Osteoblast (primary cell): ENCODE measurements at regions not wholly inside any gene's neighbourhood (a gene's known extent, or its start where the extent isn't known, plus 50 kb on each side); places are given as distances from the start of the nearest gene placed in this dataset.
A peak's percentile ranks its signal among the peaks of the same experiment; 100 is the strongest.

Source experiments
- DNase-seq: peaks from one replicate; pipeline ENCODE4 v3.0.0; 2011; ENCODE audit warnings: low spot score, mixed read lengths; ENCODE audit not compliant: insufficient read length; ENCODE audit errors: missing footprints
- H2AFZ ChIP-seq: 2 replicates; pipeline ENCODE4 v1.6.0; 2011; ENCODE audit warnings: mild to moderate bottlenecking, low read length
- H3K27ac ChIP-seq: 2 replicates; pipeline ENCODE4 v1.5.1; 2011; ENCODE audit warnings: mild to moderate bottlenecking, low read depth, low read length, moderate library complexity
- H3K27me3 ChIP-seq: 2 replicates; pipeline ENCODE4 v1.6.0; 2012; ENCODE audit warnings: mild to moderate bottlenecking, control low read depth, inconsistent platforms, low read length, moderate library complexity; ENCODE audit not compliant: insufficient read depth
- H3K36me3 ChIP-seq: 2 replicates; pipeline ENCODE4 v1.5.1; 2011; ENCODE audit warnings: mild to moderate bottlenecking, low read length, control low read depth, moderate library complexity; ENCODE audit not compliant: insufficient read depth
- H3K4me1 ChIP-seq: 2 replicates; pipeline ENCODE4 v1.5.1; 2011; ENCODE audit warnings: mild to moderate bottlenecking, low read length, control low read depth, moderate library complexity; ENCODE audit not compliant: insufficient read depth
- H3K4me2 ChIP-seq: 2 replicates; pipeline ENCODE4 v1.6.0; 2011; ENCODE audit warnings: mild to moderate bottlenecking, low read length; ENCODE audit not compliant: insufficient read depth
- H3K4me3 ChIP-seq: fragments of 200-600 bp; sonication (generic); 3 replicates; pipeline ENCODE4 v1.5.1; 2012; ENCODE audit warnings: mild to moderate bottlenecking, low read length, inconsistent platforms; ENCODE audit not compliant: insufficient read depth
- H3K79me2 ChIP-seq: 2 replicates; pipeline ENCODE4 v1.6.0; 2012; ENCODE audit warnings: mild to moderate bottlenecking, low read length, control low read depth, inconsistent platforms; ENCODE audit not compliant: insufficient read depth
- H3K9me3 ChIP-seq: 2 replicates; pipeline ENCODE4 v1.5.1; 2011; ENCODE audit warnings: low read depth, low read length, control low read depth
- H4K20me1 ChIP-seq: 2 replicates; pipeline ENCODE4 v1.6.0; 2012; ENCODE audit warnings: mild to moderate bottlenecking, low read length, control low read depth; ENCODE audit not compliant: insufficient read depth
- CTCF ChIP-seq: IDR thresholded peaks from 2 replicates; pipeline ENCODE4 v1.5.1; 2011; ENCODE audit warnings: mild to moderate bottlenecking, low read depth, low read length, moderate library complexity; ENCODE audit errors: extremely low read depth

GRCh38 chr5:8457187-8458037 is 588.5 kb downstream of the MTRR start:
- peak; percentile 91 for DNase-seq
- Histone ChIP-seq H3K27ac (peak overlapping the region; percentile 83), H3K36me3 (peaks cover 2% of the 10 kb centered on the region), H2AFZ (peak overlapping the region; percentile 78), H4K20me1 (peaks cover 5% of the 10 kb centered on the region), H3K27me3 (no peaks in the 10 kb centered on the region), H3K4me3 (peak overlapping the region; percentile 78), H3K4me1 (peaks cover 7% of the 10 kb centered on the region), H3K9me3 (no peaks in the 10 kb centered on the region), H3K79me2 (peaks cover 20% of the 10 kb centered on the region), H3K4me2 (peak overlapping the region; percentile 88)
- TF ChIP-seq CTCF, result no peak

- Histone ChIP-seq H2AFZ (peak overlapping the region; percentile 77), H3K4me1 (peaks cover 7% of the 10 kb centered on the region), H3K4me2 (peak overlapping the region; percentile 88), H3K4me3 (peak overlapping the region; percentile 78), H3K9me3 (no peaks in the 10 kb centered on the region), H4K20me1 (peaks cover 5% of the 10 kb centered on the region), H3K79me2 (peaks cover 20% of the 10 kb centered on the region), H3K36me3 (peaks cover 2% of the 10 kb centered on the region), H3K27me3 (no peaks in the 10 kb centered on the region), H3K27ac (peak overlapping the region; percentile 83)
- peak; percentile 38 for DNase-seq
- no peak for TF ChIP-seq CTCF
Measured at GRCh38 chr5:8458038-8458383, 589.1 kb downstream of the MTRR start.

- TF ChIP-seq CTCF, result no peak
- no peaks in the 10 kb centered on the region for H3K9me3 ChIP-seq
- peaks cover 5% of the 10 kb centered on the region for H4K20me1 ChIP-seq
- no peak overlapping the region for H2AFZ ChIP-seq
- peaks cover 7% of the 10 kb centered on the region for H3K4me1 ChIP-seq
- H3K27ac ChIP-seq, result no peak overlapping the region
- no peak for DNase-seq
- H3K4me2 ChIP-seq, result no peak overlapping the region
- H3K79me2 ChIP-seq, result peaks cover 20% of the 10 kb centered on the region
- H3K36me3 ChIP-seq, result peaks cover 2% of the 10 kb centered on the region
- H3K27me3 ChIP-seq, result no peaks in the 10 kb centered on the region
- no peak overlapping the region for H3K4me3 ChIP-seq
Measured at GRCh38 chr5:8461543-8461942, 592.6 kb downstream of the MTRR start.

- H3K36me3 ChIP-seq, result peaks cover 2% of the 10 kb centered on the region
- no peak overlapping the region for H3K4me3 ChIP-seq
- no peak for TF ChIP-seq CTCF
- H3K27me3 ChIP-seq, result no peaks in the 10 kb centered on the region
- DNase-seq, result peak; percentile 31
- H3K27ac ChIP-seq, result no peak overlapping the region
- peaks cover 5% of the 10 kb centered on the region for H4K20me1 ChIP-seq
- H2AFZ ChIP-seq, result no peak overlapping the region
- H3K4me2 ChIP-seq, result no peak overlapping the region
- H3K9me3 ChIP-seq, result no peaks in the 10 kb centered on the region
- H3K4me1 ChIP-seq, result peaks cover 3% of the 10 kb centered on the region
- peaks cover 20% of the 10 kb centered on the region for H3K79me2 ChIP-seq
Measured at GRCh38 chr5:8462565-8462964, 593.6 kb downstream of the MTRR start.
